ENCODE measurements at regions not wholly inside any gene's neighbourhood (a gene's known extent, or its start where the extent isn't known, plus 50 kb on each side); places are given as distances from the start of the nearest gene placed in this dataset.

DNA sequence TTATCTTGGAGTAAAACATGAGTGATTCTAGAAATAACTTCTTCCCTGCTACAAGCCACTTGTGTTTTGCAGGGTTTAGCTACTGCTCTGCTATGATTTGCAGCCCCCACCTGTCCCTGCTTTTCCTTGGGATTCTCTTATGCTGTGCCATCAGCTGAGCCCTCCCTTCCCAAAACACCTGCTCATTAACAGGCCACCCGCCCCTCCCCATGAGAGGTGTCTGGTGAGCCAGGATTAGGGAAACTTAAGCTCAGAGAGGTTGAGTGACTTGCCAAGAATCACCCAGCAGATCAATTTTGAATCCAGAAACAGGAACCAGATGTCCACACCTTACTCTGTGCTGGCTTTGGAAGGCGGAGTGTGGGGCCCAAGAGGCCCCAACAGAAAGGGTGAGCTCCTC lies 111.7 kb upstream of the CXCL14 start:
- no peak overlapping the region for H3K4me2 ChIP-seq
- H3K4me1 ChIP-seq (ENCODE audit: control insufficient read depth in 1 of 2, insufficient read depth in 2 of 2, low read depth in 1 of 2, low read length in 1 of 2), result no peaks in the 10 kb centered on the region
- H3K79me2 ChIP-seq (ENCODE audit: insufficient read depth), result no peaks in the 10 kb centered on the region
- no peaks in the 10 kb centered on the region for H3K9me2 ChIP-seq
- POLR2A ChIA-PET, result no interaction called here
- no peak overlapping the region for H3K27ac ChIP-seq (ENCODE audit: low read depth in 2 of 2, low read length in 1 of 2)
- H3F3A ChIP-seq (replicated peaks; ENCODE audit: insufficient read depth), result no peaks in the 10 kb centered on the region
- H3K36me3 ChIP-seq (replicated peaks in 1 of 2; ENCODE audit: control insufficient read depth in 1 of 2, insufficient read depth in 2 of 2, low read length in 1 of 2), result no peaks in the 10 kb centered on the region
- H3K4me3 ChIP-seq (ENCODE audit: low read depth in 2 of 2, low read length in 1 of 2), result no peak overlapping the region
- CTCF ChIA-PET, result interaction anchor here (0.6 to 1.3 kb wide), 4 partner anchors 18 to 830 kb away, joined by 3 to 4 read pairs (median 4); no protein-coding TSS in a partner anchor
- H3K9me3 ChIP-seq, result no peaks in the 10 kb centered on the region
- no peak overlapping the region for H2AFZ ChIP-seq (ENCODE audit: low read depth)
- DNase-seq, result no peak
- H4K20me1 ChIP-seq (ENCODE audit: insufficient read depth), result no peaks in the 10 kb centered on the region
- no peak overlapping the region for H3K9ac ChIP-seq
- 8% methylated on average over 2 of the region's 2 CpGs for WGBS (ENCODE audit: low lambda C conversion rate)
- TF ChIP-seq, protein P1, sequence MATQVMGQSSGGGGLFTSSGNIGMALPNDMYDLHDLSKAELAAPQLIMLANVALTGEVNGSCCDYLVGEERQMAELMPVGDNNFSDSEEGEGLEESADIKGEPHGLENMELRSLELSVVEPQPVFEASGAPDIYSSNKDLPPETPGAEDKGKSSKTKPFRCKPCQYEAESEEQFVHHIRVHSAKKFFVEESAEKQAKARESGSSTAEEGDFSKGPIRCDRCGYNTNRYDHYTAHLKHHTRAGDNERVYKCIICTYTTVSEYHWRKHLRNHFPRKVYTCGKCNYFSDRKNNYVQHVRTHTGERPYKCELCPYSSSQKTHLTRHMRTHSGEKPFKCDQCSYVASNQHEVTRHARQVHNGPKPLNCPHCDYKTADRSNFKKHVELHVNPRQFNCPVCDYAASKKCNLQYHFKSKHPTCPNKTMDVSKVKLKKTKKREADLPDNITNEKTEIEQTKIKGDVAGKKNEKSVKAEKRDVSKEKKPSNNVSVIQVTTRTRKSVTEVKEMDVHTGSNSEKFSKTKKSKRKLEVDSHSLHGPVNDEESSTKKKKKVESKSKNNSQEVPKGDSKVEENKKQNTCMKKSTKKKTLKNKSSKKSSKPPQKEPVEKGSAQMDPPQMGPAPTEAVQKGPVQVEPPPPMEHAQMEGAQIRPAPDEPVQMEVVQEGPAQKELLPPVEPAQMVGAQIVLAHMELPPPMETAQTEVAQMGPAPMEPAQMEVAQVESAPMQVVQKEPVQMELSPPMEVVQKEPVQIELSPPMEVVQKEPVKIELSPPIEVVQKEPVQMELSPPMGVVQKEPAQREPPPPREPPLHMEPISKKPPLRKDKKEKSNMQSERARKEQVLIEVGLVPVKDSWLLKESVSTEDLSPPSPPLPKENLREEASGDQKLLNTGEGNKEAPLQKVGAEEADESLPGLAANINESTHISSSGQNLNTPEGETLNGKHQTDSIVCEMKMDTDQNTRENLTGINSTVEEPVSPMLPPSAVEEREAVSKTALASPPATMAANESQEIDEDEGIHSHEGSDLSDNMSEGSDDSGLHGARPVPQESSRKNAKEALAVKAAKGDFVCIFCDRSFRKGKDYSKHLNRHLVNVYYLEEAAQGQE (IDR thresholded peaks at IDR 0.05; ENCODE audit: low read depth, low read length), result no peak
- TF ChIP-seq, protein P2, sequence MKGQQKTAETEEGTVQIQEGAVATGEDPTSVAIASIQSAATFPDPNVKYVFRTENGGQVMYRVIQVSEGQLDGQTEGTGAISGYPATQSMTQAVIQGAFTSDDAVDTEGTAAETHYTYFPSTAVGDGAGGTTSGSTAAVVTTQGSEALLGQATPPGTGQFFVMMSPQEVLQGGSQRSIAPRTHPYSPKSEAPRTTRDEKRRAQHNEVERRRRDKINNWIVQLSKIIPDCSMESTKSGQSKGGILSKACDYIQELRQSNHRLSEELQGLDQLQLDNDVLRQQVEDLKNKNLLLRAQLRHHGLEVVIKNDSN (IDR thresholded peaks at IDR 0.05; ENCODE audit: borderline replicate concordance, low read depth), result no peak
- no peak for TF ChIP-seq CHD2 (IDR thresholded peaks at IDR 0.05; ENCODE audit: low read length, partially characterized antibody)
- TF ChIP-seq MXI1 (IDR thresholded peaks at IDR 0.05; ENCODE audit: low read depth, low read length), result no peak
- no peak for TF ChIP-seq TEAD4 (IDR thresholded peaks at IDR 0.05; ENCODE audit: borderline replicate concordance, insufficient read depth)
- no peak for TF ChIP-seq JUND (IDR thresholded peaks at IDR 0.05)
- TF ChIP-seq YY1 (IDR thresholded peaks at IDR 0.05; ENCODE audit: low read depth), result no peak
- no peak for TF ChIP-seq TAF1 (IDR thresholded peaks at IDR 0.05; ENCODE audit: borderline replicate concordance, low read depth, low read length)
- TF ChIP-seq RFX5 (IDR thresholded peaks at IDR 0.05; ENCODE audit: low read length), result no peak
- no peak for TF ChIP-seq MEF2A (IDR thresholded peaks at IDR 0.05; ENCODE audit: borderline replicate concordance, low read depth)
- TF ChIP-seq, protein P3, sequence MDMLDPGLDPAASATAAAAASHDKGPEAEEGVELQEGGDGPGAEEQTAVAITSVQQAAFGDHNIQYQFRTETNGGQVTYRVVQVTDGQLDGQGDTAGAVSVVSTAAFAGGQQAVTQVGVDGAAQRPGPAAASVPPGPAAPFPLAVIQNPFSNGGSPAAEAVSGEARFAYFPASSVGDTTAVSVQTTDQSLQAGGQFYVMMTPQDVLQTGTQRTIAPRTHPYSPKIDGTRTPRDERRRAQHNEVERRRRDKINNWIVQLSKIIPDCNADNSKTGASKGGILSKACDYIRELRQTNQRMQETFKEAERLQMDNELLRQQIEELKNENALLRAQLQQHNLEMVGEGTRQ (IDR thresholded peaks at IDR 0.05; ENCODE audit: borderline replicate concordance, low read depth, low read length), result no peak
- TF ChIP-seq ELF1 (IDR thresholded peaks at IDR 0.05), result no peak
- no peak for TF ChIP-seq RAD21 (IDR thresholded peaks at IDR 0.05; ENCODE audit: low read length)
- no peak for TF ChIP-seq FOXJ3 (CRISPR knock-in tag; IDR thresholded peaks at IDR 0.05)
- no peak for TF ChIP-seq NFIC (IDR thresholded peaks at IDR 0.05; ENCODE audit: borderline replicate concordance)
- TF ChIP-seq GABPA (IDR thresholded peaks at IDR 0.05; ENCODE audit: low read depth), result no peak
- no peak for TF ChIP-seq EP300 (IDR thresholded peaks at IDR 0.05; ENCODE audit: borderline replicate concordance in 1 of 2, low read depth in 1 of 2, low read length in 1 of 2)
- peaks cover 14% of the 10 kb centered on the region; the same call in 1 of the 2 replicates for H3K27me3 ChIP-seq (ENCODE audit: insufficient read depth)
